ENCODE measurements at regions not wholly inside any gene's neighbourhood (a gene's known extent, or its start where the extent isn't known, plus 50 kb on each side); places are given as distances from the start of the nearest gene placed in this dataset.

GRCh38 chr7:41063116-41063515 is 639.8 kb downstream of the INHBA start:
- TF ChIP-seq, protein P1, sequence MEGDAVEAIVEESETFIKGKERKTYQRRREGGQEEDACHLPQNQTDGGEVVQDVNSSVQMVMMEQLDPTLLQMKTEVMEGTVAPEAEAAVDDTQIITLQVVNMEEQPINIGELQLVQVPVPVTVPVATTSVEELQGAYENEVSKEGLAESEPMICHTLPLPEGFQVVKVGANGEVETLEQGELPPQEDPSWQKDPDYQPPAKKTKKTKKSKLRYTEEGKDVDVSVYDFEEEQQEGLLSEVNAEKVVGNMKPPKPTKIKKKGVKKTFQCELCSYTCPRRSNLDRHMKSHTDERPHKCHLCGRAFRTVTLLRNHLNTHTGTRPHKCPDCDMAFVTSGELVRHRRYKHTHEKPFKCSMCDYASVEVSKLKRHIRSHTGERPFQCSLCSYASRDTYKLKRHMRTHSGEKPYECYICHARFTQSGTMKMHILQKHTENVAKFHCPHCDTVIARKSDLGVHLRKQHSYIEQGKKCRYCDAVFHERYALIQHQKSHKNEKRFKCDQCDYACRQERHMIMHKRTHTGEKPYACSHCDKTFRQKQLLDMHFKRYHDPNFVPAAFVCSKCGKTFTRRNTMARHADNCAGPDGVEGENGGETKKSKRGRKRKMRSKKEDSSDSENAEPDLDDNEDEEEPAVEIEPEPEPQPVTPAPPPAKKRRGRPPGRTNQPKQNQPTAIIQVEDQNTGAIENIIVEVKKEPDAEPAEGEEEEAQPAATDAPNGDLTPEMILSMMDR (IDR thresholded peaks at IDR 0.05), result no peak
- TF ChIP-seq EP300 (IDR thresholded peaks at IDR 0.05; ENCODE audit: low read depth) (no peak), POLR2AphosphoS5 (IDR thresholded peaks at IDR 0.05) (no peak)
